Central memory CD4-positive, alpha-beta T cell (primary cell): ENCODE measurements at regions not wholly inside any gene's neighbourhood (a gene's known extent, or its start where the extent isn't known, plus 50 kb on each side); places are given as distances from the start of the nearest gene placed in this dataset.
"Not testable (repeated sequence)": the region's sequence is repeated elsewhere in the genome, so short reads cannot be mapped to it uniquely, and the experiment has no call there.

ENCODE experiments used
- DNase-seq: peaks from one replicate; pipeline ENCODE4 v3.0.0; 2022

- DNase-seq, result no peak
Observed at GRCh38 chr18:1585881-1586488, 681.3 kb downstream of the ADCYAP1 start.

GRCh38 chr18:1593091-1593490, 688.4 kb downstream of the ADCYAP1 start:
- no peak for DNase-seq

DNA sequence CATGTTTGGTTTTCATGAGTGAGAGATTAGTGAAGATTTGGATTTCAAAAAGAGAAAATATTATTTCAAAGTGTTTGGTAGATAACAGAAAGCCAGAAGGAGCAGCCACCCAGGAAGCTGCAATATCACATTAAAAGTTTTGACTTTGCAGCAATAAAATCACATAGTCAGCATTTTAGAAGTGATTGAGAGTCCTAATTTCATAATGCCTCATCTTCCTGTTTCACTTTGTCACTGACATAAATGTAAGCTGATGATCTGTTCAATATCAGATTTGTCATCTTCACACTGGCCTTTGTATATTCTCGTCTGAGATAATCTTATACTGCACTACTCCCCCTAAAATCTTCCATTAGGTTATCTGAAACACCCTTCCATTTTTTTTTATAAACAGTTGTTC, 690.5 kb downstream of the ADCYAP1 start:
- DNase-seq, result no peak

- no peak for DNase-seq
Observed at GRCh38 chr18:1599196-1599595, 694.5 kb downstream of the ADCYAP1 start.

DNA sequence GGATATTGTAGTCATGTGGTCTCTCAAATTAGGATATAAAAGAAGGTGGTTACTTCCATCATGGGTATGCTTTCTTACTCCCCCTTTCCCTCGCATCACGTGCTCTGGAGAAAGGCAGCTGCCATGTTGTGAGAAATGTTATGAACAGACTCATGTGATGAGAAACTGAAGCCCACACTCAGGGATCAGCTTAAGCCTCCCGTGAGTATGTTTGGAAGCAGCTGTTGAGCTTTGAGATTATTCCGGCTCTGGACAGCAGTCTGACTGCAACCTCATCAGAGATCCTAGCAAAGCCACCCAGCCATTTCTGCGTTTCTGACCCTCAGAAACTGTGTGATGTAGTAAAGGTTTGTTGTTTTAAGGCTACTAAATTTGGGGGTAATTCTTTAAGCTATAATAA, 700.1 kb downstream of the ADCYAP1 start:
- DNase-seq, result no peak

GRCh38 chr18:1618364-1618763, 713.7 kb downstream of the ADCYAP1 start:
- DNase-seq, result no peak

DNA sequence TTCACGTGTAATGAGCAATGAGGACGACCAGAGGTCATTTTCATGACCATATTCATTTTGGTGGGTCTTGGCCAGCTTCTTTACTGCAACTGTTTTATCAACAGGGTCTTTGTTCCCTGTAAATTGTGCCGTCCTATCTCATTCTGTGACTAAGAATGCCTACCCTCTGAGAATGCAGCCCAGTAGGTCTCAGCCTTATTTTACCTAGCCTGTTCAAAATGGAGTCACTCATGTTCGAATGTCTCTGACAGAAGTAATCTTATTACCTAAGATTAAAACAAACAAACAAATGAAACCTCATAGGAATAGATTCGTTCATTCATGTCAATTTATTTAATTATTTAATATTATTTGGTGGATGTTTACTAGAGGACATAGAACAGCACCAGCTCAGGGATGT, 714.8 kb downstream of the ADCYAP1 start:
- DNase-seq, result no peak

DNA sequence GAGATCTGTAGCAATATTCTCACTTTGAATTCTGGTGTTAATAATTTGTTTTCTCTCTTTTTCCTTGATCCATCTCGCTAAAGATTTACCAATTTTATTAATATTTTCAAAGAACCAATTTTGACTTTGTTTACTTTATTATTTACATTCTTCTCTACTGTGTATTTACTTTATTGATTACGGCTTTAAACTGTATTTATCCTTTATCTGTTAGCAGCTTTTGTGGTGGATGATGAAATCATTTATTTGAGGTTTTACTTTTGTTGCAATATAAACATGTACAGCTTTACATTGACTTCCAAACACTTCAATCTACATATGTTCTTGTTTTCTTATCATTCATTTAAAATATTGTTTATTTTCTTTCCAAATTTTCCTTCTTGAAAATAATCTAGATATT, 719.9 kb downstream of the ADCYAP1 start:
- DNase-seq, result no peak

- DNase-seq, result no peak
Observed at GRCh38 chr18:1627494-1627893, 722.8 kb downstream of the ADCYAP1 start.

DNA sequence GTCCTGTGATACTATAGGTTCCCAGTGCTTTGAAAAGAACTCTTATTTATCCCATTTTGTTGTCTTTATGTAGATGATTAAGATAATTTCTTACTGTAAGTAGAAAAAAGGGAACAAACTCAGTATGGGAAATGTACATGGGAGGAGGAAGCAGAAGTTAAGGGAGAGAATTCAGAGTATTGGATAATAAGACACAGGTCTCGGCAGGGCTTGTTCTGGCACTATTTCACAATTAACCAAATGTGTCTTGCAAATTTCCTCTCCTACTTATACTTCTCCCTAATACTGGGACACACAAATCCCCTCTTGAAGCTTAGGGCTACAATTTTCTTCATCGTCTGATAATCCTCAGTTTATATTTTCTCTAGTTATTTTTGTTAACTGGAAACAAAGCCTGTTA, 744.0 kb downstream of the ADCYAP1 start:
- DNase-seq, result no peak

DNA sequence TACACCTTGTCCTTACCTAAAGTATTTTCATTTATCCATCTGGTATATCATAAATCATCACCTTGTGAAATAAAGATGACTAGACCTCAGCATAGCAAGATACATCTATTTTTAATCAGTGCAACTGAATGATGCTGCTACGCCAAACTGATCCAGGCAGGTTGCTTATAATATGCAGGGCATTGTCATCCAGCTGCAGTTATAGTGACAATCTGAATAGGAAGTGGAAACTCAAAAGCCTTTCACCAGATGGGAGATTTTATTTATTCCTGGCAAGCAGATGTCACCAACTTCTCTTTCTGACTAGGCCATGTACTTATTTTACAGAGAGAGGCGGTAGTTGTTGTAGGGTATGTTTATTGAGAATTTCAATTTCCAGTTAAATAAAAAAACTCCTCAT, 747.3 kb downstream of the ADCYAP1 start:
- DNase-seq, result no peak

GRCh38 chr18:1653873-1654272, 749.2 kb downstream of the ADCYAP1 start:
- DNase-seq, result no peak

GRCh38 chr18:1657876-1658275, 753.2 kb downstream of the ADCYAP1 start:
- DNase-seq, result no peak

DNA sequence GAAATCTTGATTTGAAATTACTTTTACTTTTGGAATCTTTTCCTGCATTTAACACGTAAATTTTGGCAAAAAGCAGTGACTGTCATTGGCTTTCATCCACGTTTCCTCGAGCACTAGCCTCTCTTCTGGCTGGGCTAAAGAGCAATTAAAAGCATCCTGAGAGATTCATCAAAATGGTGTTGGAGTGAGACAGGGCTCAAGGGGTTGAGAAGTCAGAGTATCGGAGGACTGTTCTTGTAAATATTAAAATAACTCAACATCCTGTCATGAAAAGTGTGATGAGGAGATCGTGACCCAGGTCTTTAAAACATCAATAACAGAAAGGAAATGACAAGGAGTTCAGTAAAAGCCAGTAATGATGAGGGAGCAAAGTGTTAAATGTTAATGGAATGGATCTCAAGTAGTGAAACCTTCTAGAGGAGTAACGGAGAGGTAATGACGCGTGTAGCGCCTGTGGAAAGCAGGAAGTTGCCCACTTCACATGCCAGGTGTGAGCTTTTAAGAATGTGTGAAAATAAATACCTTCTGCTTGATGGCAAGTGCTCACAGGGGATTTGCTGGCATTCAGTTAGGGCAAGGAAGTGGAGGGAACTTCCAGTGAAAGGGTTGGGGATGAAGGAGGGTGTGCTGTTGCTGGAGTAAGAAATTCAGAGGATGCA, 754.4 kb downstream of the ADCYAP1 start:
- DNase-seq, result no peak

DNA sequence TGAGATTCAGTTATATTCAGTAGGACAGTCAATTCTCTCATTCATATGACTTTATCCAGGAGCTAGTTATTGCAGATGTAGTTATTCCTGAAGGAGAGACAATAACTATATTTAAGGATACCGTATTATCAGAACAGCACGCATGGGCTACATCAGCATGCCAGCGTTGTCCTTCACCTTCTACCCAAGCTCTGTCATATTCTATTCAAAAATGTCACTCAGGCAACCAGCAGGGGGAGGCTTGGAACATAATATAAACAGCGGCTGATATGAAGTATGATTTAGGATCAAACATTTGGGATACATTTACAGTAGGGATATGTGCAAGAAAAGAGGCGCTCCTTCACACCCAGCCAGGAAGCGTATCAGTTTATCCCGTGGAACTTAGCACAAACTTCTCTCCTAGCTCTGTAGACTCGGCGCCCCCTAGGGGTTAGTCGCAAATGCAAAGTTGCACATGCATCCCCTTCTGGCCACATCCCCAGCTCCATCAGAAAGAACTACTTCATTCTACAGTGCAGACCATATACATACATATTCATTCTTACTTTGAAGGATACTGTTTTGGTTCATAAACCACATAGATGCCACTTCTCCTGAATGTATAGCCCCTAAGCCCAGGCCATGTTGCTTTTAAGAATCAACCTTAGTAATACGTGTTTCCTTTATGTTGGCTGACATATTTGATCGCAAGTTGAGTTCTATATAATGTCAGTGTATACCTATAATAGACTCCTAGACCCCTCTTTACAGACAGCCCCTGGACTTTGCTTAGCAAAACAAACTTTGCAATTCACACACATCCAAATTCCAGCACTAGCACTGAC, 759.4 kb downstream of the ADCYAP1 start:
- no peak for DNase-seq

DNA sequence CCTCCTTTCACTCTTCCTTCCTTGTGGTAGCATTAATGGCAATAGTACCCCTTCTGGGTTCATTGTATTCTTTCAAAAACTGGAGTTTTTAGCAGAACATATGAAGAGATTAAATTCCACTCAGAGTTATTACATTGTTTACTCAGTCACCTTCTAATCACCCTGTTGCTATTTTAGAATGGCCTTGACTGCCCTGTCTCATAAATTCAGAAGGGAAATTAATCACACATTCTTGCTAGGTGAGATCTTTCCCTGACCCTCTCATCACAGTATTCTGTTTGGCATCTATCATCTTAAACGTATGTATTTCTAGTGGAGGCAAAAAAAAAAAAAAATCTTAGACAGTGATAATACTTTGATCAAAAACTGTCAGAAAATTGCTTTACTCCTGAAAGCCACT, 760.4 kb downstream of the ADCYAP1 start:
- no peak for DNase-seq

DNA sequence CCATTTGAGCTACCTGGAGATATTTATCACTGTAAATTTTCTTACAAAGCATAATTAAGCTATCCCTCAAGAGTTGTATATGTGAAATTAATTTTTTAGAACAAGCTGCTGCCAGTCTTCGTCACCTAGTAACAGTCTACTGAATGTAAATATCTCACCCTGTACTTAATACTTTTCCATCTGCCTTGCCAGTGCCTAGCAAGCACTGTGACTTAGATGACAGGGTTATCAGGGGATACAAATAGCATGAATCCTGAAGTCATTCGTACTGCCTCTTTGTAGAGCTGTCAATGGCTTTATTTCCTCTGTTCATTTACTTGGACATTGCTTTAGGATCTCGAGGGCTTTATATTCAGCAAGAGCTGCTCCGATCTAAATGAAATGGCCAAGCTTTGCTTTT, 763.6 kb downstream of the ADCYAP1 start:
- DNase-seq, result no peak

- DNase-seq, result not testable (repeated sequence)
Observed at GRCh38 chr18:1671710-1672109, 767.0 kb downstream of the ADCYAP1 start.

DNA sequence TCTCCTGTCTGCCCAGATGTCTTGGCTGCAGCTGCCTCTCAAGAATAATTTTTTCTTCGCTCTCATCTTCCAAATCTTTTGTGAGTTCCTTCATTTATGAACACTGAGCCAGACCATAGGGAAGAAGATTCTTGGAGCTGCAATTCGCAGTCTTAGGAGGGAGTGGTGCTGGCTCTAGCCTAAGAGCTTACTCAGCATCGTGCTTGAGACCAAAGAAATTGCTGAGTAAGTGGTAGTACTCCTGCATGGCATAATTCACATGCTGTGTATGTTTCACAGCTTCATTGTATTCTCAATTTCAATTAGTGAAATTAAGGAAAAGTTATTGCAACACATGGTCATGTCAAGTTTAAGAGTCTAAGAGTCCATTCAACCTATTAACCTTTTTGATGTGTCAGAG, 771.7 kb downstream of the ADCYAP1 start:
- DNase-seq, result no peak

- DNase-seq, result no peak
Observed at GRCh38 chr18:1680108-1680507, 775.4 kb downstream of the ADCYAP1 start.

DNA sequence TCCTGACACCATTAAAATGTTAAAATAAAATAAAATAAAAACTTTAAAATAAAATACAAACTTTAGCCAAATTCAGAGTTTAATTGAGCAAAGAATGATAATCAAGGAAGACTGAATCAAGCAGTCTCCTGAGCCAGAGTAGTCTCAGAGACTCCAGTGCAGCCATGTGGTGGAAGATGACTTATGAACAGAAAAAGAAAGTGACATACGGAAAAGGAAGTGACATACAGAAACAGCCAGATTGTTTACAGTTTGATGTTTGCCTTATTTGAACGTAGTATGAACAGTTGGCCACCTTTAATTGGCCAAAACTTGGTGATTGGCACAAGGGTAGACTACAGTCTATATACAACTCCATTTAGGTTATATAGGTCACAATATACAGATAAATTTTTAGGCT, 787.2 kb downstream of the ADCYAP1 start:
- DNase-seq, result no peak

GRCh38 chr18:1708006-1708405, 803.3 kb downstream of the ADCYAP1 start:
- no peak for DNase-seq

- DNase-seq, result no peak
Observed at GRCh38 chr18:1710114-1710513, 805.4 kb downstream of the ADCYAP1 start.

GRCh38 chr18:1732143-1732542, 827.5 kb downstream of the ADCYAP1 start:
- no peak for DNase-seq
